Neural cell (in vitro differentiated cells): ENCODE measurements at regions not wholly inside any gene's neighbourhood (a gene's known extent, or its start where the extent isn't known, plus 50 kb on each side); places are given as distances from the start of the nearest gene placed in this dataset.

ENCODE experiments used
- CTCF ChIP-seq: fragments of 450-650 bp; IDR thresholded peaks from 2 replicates; pipeline ENCODE4 v1.5.1; 2014; ENCODE audit warnings: antibody characterized with exemption, mild to moderate bottlenecking, moderate library complexity; ENCODE audit not compliant: poor library complexity, severe bottlenecking
- EP300 ChIP-seq: fragments of 450-650 bp; conservative IDR thresholded peaks from 2 replicates; pipeline ENCODE4 v1.6.1; 2014; ENCODE audit warnings: antibody characterized with exemption, mild to moderate bottlenecking, moderate library complexity; ENCODE audit not compliant: poor library complexity, severe bottlenecking

DNA sequence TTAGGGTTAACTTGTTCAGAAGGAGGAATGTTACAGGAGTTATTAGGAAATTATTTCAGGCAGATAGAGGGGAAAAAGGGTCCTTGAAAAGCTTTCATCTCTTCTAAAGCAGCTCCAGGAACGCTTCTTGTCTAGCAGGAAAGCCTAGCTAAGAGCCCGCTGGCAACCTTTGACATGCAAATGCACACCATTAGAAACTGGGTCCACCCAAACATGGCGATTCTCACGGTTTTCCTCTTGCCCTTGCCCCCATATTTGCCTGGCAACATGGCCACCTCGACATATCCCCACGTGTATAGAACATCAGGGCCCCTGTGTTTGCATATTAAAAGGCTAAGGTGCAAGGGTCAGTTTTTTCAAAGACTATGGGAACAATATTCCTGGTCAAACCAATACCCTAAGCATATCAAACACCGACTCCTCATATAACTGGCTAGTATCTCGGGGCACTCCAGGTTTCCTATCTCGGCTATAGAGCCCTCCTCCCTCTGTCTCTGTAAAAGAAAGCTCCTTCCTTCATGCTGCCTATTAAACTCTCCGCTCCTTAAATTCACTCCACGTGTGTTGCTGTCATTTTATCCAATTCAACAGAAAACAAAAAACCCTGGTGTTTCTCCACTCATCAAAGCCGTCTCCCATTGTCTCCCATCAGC, 268.9 kb upstream of the HSFY2 start:
- TF ChIP-seq EP300 (no peak), CTCF (no peak)
